H9 (cell line): ENCODE measurements at regions not wholly inside any gene's neighbourhood (a gene's known extent, or its start where the extent isn't known, plus 50 kb on each side); places are given as distances from the start of the nearest gene placed in this dataset.

Experiments
- DNase-seq: peaks from one replicate; pipeline ENCODE4 v3.0.0-alpha.2; 2017
- H2AFZ ChIP-seq: one replicate; pipeline ENCODE4 v1.6.1; 2013; ENCODE audit warnings: mild to moderate bottlenecking, low read length, control low read depth, moderate library complexity
- H2AK5ac ChIP-seq: 2 replicates; pipeline ENCODE4 v1.6.1; 2013; ENCODE audit warnings: low read length, control low read depth, mixed read lengths; ENCODE audit not compliant: insufficient read length
- H2BK120ac ChIP-seq: one replicate; pipeline ENCODE4 v1.6.1; 2013; ENCODE audit warnings: low read depth, mild to moderate bottlenecking, low read length, control low read depth, inconsistent platforms; ENCODE audit not compliant: poor library complexity, severe bottlenecking
- H2BK12ac ChIP-seq: 2 replicates; pipeline ENCODE4 v1.6.1; 2013; ENCODE audit warnings: low read length, control low read depth, mixed read lengths, low read depth; ENCODE audit not compliant: insufficient read length
- H2BK15ac ChIP-seq: 2 replicates; pipeline ENCODE4 v1.6.1; 2013; ENCODE audit warnings: low read depth, low read length, control low read depth
- H2BK20ac ChIP-seq: one replicate; pipeline ENCODE4 v1.6.1; 2013; ENCODE audit warnings: low read depth, mild to moderate bottlenecking, low read length, control low read depth, inconsistent platforms; ENCODE audit not compliant: poor library complexity, severe bottlenecking
- H2BK5ac ChIP-seq: 2 replicates; pipeline ENCODE4 v1.6.1; 2013; ENCODE audit warnings: low read length, control low read depth, mixed read lengths; ENCODE audit not compliant: insufficient read length
- H3K14ac ChIP-seq: 2 replicates; pipeline ENCODE4 v1.6.1; 2013; ENCODE audit warnings: low read length, control low read depth; ENCODE audit not compliant: insufficient read depth
- H3K18ac ChIP-seq: 2 replicates; pipeline ENCODE4 v1.6.1; 2013; ENCODE audit warnings: low read depth, mild to moderate bottlenecking, mixed read lengths, low read length, control low read depth; ENCODE audit not compliant: insufficient read length
- H3K23ac ChIP-seq: 2 replicates; pipeline ENCODE4 v1.6.1; 2013; ENCODE audit warnings: low read length, control low read depth, mixed read lengths, low read depth; ENCODE audit not compliant: insufficient read length
- H3K23me2 ChIP-seq: 2 replicates; pipeline ENCODE4 v1.6.1; 2013; ENCODE audit warnings: low read depth, mild to moderate bottlenecking, mixed read lengths, low read length, control low read depth; ENCODE audit not compliant: insufficient read length, poor library complexity, severe bottlenecking
- H3K27ac ChIP-seq: 2 replicates; pipeline ENCODE4 v1.5.1; 2013; ENCODE audit warnings: low read length, control low read depth, mixed read lengths, low read depth; ENCODE audit not compliant: insufficient read length
- H3K27me3 ChIP-seq: 2 replicates; pipeline ENCODE4 v1.6.1; 2013; ENCODE audit warnings: low read length, control low read depth, inconsistent platforms; ENCODE audit not compliant: insufficient read depth
- H3K4ac ChIP-seq: 2 replicates; pipeline ENCODE4 v1.6.1; 2013; ENCODE audit warnings: low read depth, mild to moderate bottlenecking, control low read depth, inconsistent platforms, low read length, moderate library complexity
- H3K4me1 ChIP-seq: 2 replicates; pipeline ENCODE4 v1.6.1; 2013; ENCODE audit warnings: low read length, control low read depth, inconsistent platforms; ENCODE audit not compliant: insufficient read depth
- H3K4me2 ChIP-seq: 2 replicates; pipeline ENCODE4 v1.6.1; 2013; ENCODE audit warnings: low read length, control low read depth, mixed read lengths; ENCODE audit not compliant: insufficient read length, insufficient read depth
- H3K56ac ChIP-seq: 2 replicates; pipeline ENCODE4 v1.6.1; 2013; ENCODE audit warnings: low read depth, mild to moderate bottlenecking, mixed read lengths, low read length, control low read depth; ENCODE audit not compliant: insufficient read length
- H3K79me1 ChIP-seq: 2 replicates; pipeline ENCODE4 v1.6.1; 2013; ENCODE audit warnings: low read depth, mild to moderate bottlenecking, moderate library complexity, low read length, control low read depth, inconsistent platforms; ENCODE audit not compliant: insufficient read depth, poor library complexity, severe bottlenecking
- H3K79me2 ChIP-seq: 2 replicates; pipeline ENCODE4 v1.6.1; 2013; ENCODE audit warnings: low read length, control low read depth, inconsistent platforms; ENCODE audit not compliant: insufficient read depth
- H3K9ac ChIP-seq: 2 replicates; pipeline ENCODE4 v1.6.1; 2013; ENCODE audit warnings: low read length, control low read depth, mixed read lengths; ENCODE audit not compliant: insufficient read length; ENCODE audit errors: extremely low read depth
- H3K9me3 ChIP-seq: one replicate; pipeline ENCODE4 v1.6.1; 2013; ENCODE audit warnings: low read depth, low read length, inconsistent platforms; ENCODE audit not compliant: control insufficient read depth
- H3T11ph ChIP-seq: one replicate; pipeline ENCODE4 v1.6.1; 2013; ENCODE audit warnings: mild to moderate bottlenecking, low read length, control low read depth, inconsistent platforms
- H4K20me1 ChIP-seq: one replicate; pipeline ENCODE4 v1.6.1; 2013; ENCODE audit not compliant: control insufficient read depth, insufficient read length, insufficient read depth
- H4K5ac ChIP-seq: 2 replicates; pipeline ENCODE4 v1.6.1; 2013; ENCODE audit warnings: low read depth, mild to moderate bottlenecking, mixed read lengths, low read length, control low read depth; ENCODE audit not compliant: insufficient read length
- H4K8ac ChIP-seq: replicated peaks from 2 replicates; pipeline ENCODE4 v1.6.1; 2013; ENCODE audit warnings: low read length, control low read depth, mixed read lengths, low read depth; ENCODE audit not compliant: insufficient read length
- H4K91ac ChIP-seq: 2 replicates; pipeline ENCODE4 v1.6.1; 2013; ENCODE audit warnings: low read depth, mild to moderate bottlenecking, moderate library complexity, mixed read lengths, low read length, control low read depth; ENCODE audit not compliant: insufficient read length
- H3K27ac Mint-ChIP-seq, 3 experiments: 2 replicates in 2 of 3; 3 replicates in 1 of 3; pipeline ENCODE4 v1.8.0; 2020 to 2021; ENCODE audit warnings: mixed read lengths in 3 of 3, mild to moderate bottlenecking in 1 of 3, moderate library complexity in 1 of 3
- H3K27me3 Mint-ChIP-seq: 2 replicates; pipeline ENCODE4 v1.8.0; 2021; ENCODE audit warnings: low read depth, mild to moderate bottlenecking, moderate library complexity, mixed read lengths
- H3K36me3 Mint-ChIP-seq, 3 experiments: 2 replicates in 2 of 3; 3 replicates in 1 of 3; pipeline ENCODE4 v1.8.0; 2020 to 2021; ENCODE audit warnings: low read depth in 3 of 3, mixed read lengths in 3 of 3; ENCODE audit not compliant: insufficient read depth in 1 of 3
- H3K4me1 Mint-ChIP-seq, 2 experiments: 2 replicates each; pipeline ENCODE4 v1.8.0; 2020; ENCODE audit warnings: mixed read lengths in 2 of 2
- H3K4me3 Mint-ChIP-seq, 2 experiments: 2 replicates in 1 of 2; 3 replicates in 1 of 2; pipeline ENCODE4 v1.8.0; 2020 to 2021; ENCODE audit warnings: mild to moderate bottlenecking in 2 of 2, mixed read lengths in 2 of 2, moderate library complexity in 1 of 2
- H3K9me3 Mint-ChIP-seq, 2 experiments: 2 replicates in 1 of 2; 3 replicates in 1 of 2; pipeline ENCODE4 v1.8.0; 2020; ENCODE audit warnings: mild to moderate bottlenecking in 2 of 2, mixed read lengths in 2 of 2, moderate library complexity in 1 of 2
- CTCF ChIP-seq: fragments of 200-600 bp; sonication (generic); conservative IDR thresholded peaks from 3 replicates; pipeline ENCODE4 v1.8.0; 2021; ENCODE audit warnings: antibody characterized with exemption, mild to moderate bottlenecking
- WGBS: extraction: QIAGEN DNeasy Blood & Tissue Kit; methylation state at CpG from one replicate; pipeline ENCODE4 v1.1.7; 2013; ENCODE audit warnings: missing lambda C conversion rate, low lambda C conversion rate, mixed read lengths; ENCODE audit not compliant: insufficient read length; ENCODE audit errors: extremely low coverage; 5-methylcytosine and 5-hydroxymethylcytosine counted together

- H3K4me1 Mint-ChIP-seq: no peaks in the 10 kb centered on the region
- no peaks in the 10 kb centered on the region for H3K23me2 ChIP-seq
- no peaks in the 10 kb centered on the region for H4K20me1 ChIP-seq
- H3K14ac ChIP-seq: no peak overlapping the region
- H2BK120ac ChIP-seq: no peak overlapping the region
- no peak overlapping the region for H3K27ac ChIP-seq
- no peak overlapping the region for H3K4me2 ChIP-seq
- no peak overlapping the region for H2AK5ac ChIP-seq
- no peak overlapping the region for H3K4ac ChIP-seq
- H2AFZ ChIP-seq: no peak overlapping the region
- no peak for TF ChIP-seq CTCF
- no peak overlapping the region for H3K56ac ChIP-seq
- H3K23ac ChIP-seq: no peak overlapping the region
- H4K5ac ChIP-seq: no peak overlapping the region
- H2BK20ac ChIP-seq: no peak overlapping the region
- no peak overlapping the region for H3K9ac ChIP-seq
- no peak overlapping the region for H2BK12ac ChIP-seq
- H3K4me1 ChIP-seq: no peaks in the 10 kb centered on the region
- no peaks in the 10 kb centered on the region for H3K36me3 Mint-ChIP-seq
- H3K27ac Mint-ChIP-seq: no peak overlapping the region
- H3K27me3 ChIP-seq: no peaks in the 10 kb centered on the region
- no peak overlapping the region for H2BK15ac ChIP-seq
- H2BK5ac ChIP-seq: no peak overlapping the region
- H3T11ph ChIP-seq: no peak overlapping the region
- no peak overlapping the region for H4K91ac ChIP-seq
- H3K79me2 ChIP-seq: no peaks in the 10 kb centered on the region
- H3K9me3 ChIP-seq: no peaks in the 10 kb centered on the region
- H3K18ac ChIP-seq: no peak overlapping the region
- no peaks in the 10 kb centered on the region for H3K9me3 Mint-ChIP-seq
- no CpG with 5 or more reads among the region's 2 CpGs for WGBS
- no peaks in the 10 kb centered on the region for H3K27me3 Mint-ChIP-seq
- H3K4me3 Mint-ChIP-seq: no peak overlapping the region
- H3K79me1 ChIP-seq: no peaks in the 10 kb centered on the region
- no peak for DNase-seq
- no peak overlapping the region for H4K8ac ChIP-seq
These were observed 419.8 kb upstream of the CCDC179 start for GRCh38 chr11:23280088-23280487.
